AG09309 (cell line): ENCODE measurements at regions not wholly inside any gene's neighbourhood (a gene's known extent, or its start where the extent isn't known, plus 50 kb on each side); places are given as distances from the start of the nearest gene placed in this dataset.

Experiments
- DNase-seq: peaks from one replicate; pipeline ENCODE4 v3.0.0-alpha.2; 2010; ENCODE audit warnings: low read depth
- H3K4me3 ChIP-seq: 2 replicates; pipeline ENCODE4 v1.5.1; 2011; ENCODE audit warnings: mild to moderate bottlenecking, low read depth, low read length, moderate library complexity; ENCODE audit not compliant: control insufficient read depth
- TF ChIP-seq, protein P1 (sequence below): IDR thresholded peaks from 2 replicates; pipeline ENCODE4 v1.5.1; 2011; ENCODE audit warnings: mild to moderate bottlenecking, low read depth, low read length, inconsistent platforms; ENCODE audit not compliant: insufficient read depth, control insufficient read depth; ENCODE audit errors: missing control alignments

- no peak for DNase-seq
- TF ChIP-seq, protein P1, sequence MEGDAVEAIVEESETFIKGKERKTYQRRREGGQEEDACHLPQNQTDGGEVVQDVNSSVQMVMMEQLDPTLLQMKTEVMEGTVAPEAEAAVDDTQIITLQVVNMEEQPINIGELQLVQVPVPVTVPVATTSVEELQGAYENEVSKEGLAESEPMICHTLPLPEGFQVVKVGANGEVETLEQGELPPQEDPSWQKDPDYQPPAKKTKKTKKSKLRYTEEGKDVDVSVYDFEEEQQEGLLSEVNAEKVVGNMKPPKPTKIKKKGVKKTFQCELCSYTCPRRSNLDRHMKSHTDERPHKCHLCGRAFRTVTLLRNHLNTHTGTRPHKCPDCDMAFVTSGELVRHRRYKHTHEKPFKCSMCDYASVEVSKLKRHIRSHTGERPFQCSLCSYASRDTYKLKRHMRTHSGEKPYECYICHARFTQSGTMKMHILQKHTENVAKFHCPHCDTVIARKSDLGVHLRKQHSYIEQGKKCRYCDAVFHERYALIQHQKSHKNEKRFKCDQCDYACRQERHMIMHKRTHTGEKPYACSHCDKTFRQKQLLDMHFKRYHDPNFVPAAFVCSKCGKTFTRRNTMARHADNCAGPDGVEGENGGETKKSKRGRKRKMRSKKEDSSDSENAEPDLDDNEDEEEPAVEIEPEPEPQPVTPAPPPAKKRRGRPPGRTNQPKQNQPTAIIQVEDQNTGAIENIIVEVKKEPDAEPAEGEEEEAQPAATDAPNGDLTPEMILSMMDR = no peak
- peak overlapping the region; percentile 74 for H3K4me3 ChIP-seq
Measured at GRCh38 chr18:34976899-34977837, 64.0 kb upstream of the MAPRE2 start.

DNA sequence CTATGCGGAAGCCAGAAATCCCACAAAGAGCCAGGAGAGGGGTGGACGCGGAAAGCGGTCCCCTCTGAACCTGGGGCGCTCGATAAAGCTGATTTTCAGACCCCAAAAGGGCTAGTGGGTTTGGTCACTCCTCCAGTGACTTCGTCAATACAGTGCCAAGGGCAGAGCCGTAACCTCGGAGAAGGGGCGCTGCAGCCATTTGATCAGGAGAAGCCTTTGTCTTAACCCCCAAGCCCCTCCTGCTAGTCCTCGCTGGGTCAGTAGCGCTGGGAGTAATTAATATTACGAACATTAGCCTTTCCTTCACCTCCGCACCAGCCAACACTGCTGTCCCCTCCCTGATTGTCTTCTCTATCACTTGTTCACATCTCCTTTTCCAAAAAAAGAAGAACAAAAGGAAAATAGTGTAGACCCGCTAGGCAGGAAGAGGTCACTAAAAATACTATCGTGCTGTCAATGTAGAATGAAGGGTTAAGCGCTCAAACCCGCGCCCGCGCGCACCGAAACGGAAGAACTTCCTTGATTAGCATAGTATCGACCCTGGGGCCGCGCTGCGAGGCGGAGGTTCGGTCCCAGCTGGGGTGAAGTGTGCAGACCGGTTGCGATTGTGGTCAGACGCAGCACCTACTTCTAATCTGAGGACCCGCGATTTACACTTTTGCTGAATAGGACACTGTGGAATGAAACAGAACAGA, 63.2 kb upstream of the MAPRE2 start:
- H3K4me3 ChIP-seq = peak overlapping the region; percentile 74
- DNase-seq = no peak
- TF ChIP-seq, protein P1 = no peak

DNA sequence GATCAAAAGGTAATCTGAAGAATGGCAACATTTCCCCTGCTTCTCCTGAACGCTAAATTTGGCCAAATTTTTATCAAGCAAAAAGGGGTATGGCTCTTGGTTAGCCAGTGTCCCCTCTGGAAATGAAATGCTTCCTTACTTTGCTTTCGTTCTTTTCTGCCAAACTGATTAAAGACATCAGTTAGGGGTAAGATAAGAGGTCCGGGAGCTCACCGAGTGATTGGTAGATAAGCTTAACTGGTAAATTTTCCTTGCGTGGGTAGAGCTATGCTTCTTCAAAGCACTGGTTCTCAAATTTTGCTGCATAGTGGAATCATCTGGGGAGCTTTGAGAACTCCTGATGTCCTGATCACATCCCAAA, 62.7 kb upstream of the MAPRE2 start:
- no peak for DNase-seq
- peak overlapping the region; percentile 74 for H3K4me3 ChIP-seq
- TF ChIP-seq, protein P1 = no peak

DNA sequence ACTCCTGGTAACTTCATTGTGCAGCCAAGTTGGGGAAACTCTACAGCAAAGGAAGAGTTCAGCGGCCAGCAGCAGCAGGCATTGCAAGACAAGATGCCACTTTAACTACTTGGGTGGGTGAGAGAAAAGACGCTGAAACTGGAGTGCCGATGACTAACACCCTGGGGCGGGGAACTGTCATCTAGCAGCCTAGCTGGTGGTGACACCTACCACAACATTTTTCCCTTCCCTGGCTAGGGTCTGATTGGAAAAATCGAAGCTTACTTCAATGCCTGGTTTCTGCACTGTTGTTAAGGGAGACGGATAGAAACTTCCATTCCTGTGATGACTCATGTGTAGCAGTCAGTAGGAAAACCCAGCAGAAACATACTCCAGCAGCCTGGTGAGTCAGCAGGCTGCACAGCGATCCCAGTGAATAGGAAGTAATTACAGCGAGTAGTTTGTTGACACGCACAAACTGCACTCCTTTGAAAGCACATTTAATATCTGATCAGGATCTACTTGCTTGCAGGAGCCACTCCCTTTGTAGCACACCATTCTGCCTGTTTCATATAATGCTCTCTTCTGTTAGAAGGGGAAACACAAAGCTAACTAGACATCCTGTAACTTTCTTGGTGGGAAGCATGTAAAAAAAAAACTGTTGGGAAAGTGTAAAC, 62.1 kb upstream of the MAPRE2 start:
- peak; percentile 73 for DNase-seq
- TF ChIP-seq, protein P1 = no peak
- H3K4me3 ChIP-seq = peak overlapping the region; percentile 74

- H3K4me3 ChIP-seq = no peak overlapping the region
- TF ChIP-seq, protein P1 = no peak
- no peak for DNase-seq
Measured at GRCh38 chr18:34981487-34981886, 59.7 kb upstream of the MAPRE2 start.

GRCh38 chr18:34985963-34986362, 55.2 kb upstream of the MAPRE2 start:
- DNase-seq = no peak
- TF ChIP-seq, protein P1 = no peak
- no peak overlapping the region for H3K4me3 ChIP-seq
